Activated T-cell treated with anti-CD3 and anti-CD28 coated beads, Interleukin-2, amount 50 U/mL, for 72 hours (primary cell): ENCODE measurements at regions not wholly inside any gene's neighbourhood (a gene's known extent, or its start where the extent isn't known, plus 50 kb on each side); places are given as distances from the start of the nearest gene placed in this dataset.
"Not testable (repeated sequence)": the region's sequence is repeated elsewhere in the genome, so short reads cannot be mapped to it uniquely, and the experiment has no call there.

ENCODE experiments used
- ATAC-seq, 2 donors: fragments of 150-1000 bp; cut with Tn5 transposase; replicated peaks in 1 of 2; 2 replicates each; pipeline ENCODE4 v1.10.0; 2021; ENCODE audit warnings: moderate library complexity in 2 of 2, mild to moderate bottlenecking in 1 of 2
- DNase-seq, 2 donors: peaks; one replicate each; pipeline ENCODE4 v3.0.0; 2021 to 2022; ENCODE audit warnings: mixed read lengths in 1 of 2
- H3K27ac Mint-ChIP-seq: one replicate; pipeline ENCODE4 v1.8.0; 2022; ENCODE audit warnings: mild to moderate bottlenecking, moderate library complexity, mixed read lengths
- H3K27me3 Mint-ChIP-seq: one replicate; pipeline ENCODE4 v1.8.0; 2022; ENCODE audit warnings: low read depth, mixed read lengths
- H3K36me3 Mint-ChIP-seq, 2 donors: one replicate each; pipeline ENCODE4 v1.8.0; 2022; ENCODE audit warnings: mixed read lengths in 2 of 2, mild to moderate bottlenecking in 1 of 2; ENCODE audit not compliant: insufficient read depth in 2 of 2
- H3K4me1 Mint-ChIP-seq: one replicate; pipeline ENCODE4 v1.8.0; 2022; ENCODE audit warnings: low read depth, mixed read lengths
- H3K4me3 Mint-ChIP-seq, 2 donors: one replicate each; pipeline ENCODE4 v1.8.0; 2022; ENCODE audit warnings: mild to moderate bottlenecking in 2 of 2, mixed read lengths in 2 of 2, moderate library complexity in 2 of 2
- H3K9me3 Mint-ChIP-seq, 2 donors: one replicate each; pipeline ENCODE4 v1.8.0; 2022; ENCODE audit warnings: mixed read lengths in 2 of 2

DNA sequence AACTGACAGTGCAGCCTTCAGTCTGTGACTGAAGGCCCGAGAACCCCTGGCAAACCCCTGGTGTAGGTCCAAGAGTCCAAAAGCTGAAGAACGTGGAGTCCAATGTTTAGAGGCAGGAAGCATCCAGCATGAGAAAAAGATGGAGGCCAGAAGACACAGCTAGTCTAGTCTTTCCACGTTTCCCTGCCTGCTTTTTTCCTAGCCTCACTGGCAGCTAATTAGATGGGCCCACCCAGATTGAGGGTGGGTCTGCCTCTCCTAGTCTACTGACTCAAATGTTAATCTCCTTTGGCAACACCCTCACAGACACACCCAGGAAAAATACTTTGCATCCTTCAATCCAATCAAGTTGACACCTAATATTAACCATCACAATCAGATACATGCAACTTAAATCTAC, 87.8 kb downstream of the TENT5D start:
- H3K27ac Mint-ChIP-seq, H3K36me3 Mint-ChIP-seq, ATAC-seq, H3K4me1 Mint-ChIP-seq, H3K9me3 Mint-ChIP-seq, H3K27me3 Mint-ChIP-seq, DNase-seq, H3K4me3 Mint-ChIP-seq: not testable (repeated sequence)

- ATAC-seq (no peak), DNase-seq (no peak)
- H3K27me3 Mint-ChIP-seq = no peaks in the 10 kb centered on the region
- H3K4me3 Mint-ChIP-seq = no peak overlapping the region
- H3K36me3 Mint-ChIP-seq = no peaks in the 10 kb centered on the region
- H3K27ac Mint-ChIP-seq = no peak overlapping the region
- H3K4me1 Mint-ChIP-seq = no peaks in the 10 kb centered on the region
- no peaks in the 10 kb centered on the region for H3K9me3 Mint-ChIP-seq
Measured at GRCh38 chrX:80511969-80512760, 91.9 kb downstream of the TENT5D start.

DNA sequence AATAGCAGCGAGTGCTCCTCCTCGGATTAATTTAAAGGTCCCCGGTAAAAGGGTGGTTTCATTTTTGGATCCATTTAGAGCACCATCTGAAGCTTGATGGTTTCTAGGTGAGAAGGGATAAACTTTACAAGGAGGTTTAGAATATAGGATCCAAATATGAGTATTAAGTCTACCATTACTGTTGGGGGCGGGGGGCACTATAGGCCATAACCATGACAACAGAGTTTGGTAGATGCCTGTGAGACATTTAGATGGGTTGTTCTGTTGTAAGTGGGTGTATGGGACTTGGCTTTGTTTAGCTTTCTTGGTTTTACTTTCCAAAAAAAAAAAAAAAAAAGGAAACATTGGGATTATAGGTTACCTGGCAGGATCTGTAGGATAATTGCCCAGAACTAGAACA, 92.7 kb downstream of the TENT5D start:
- ATAC-seq (no peak), DNase-seq (no peak)
- no peak overlapping the region for H3K27ac Mint-ChIP-seq
- no peaks in the 10 kb centered on the region for H3K4me1 Mint-ChIP-seq
- no peaks in the 10 kb centered on the region for H3K9me3 Mint-ChIP-seq
- H3K4me3 Mint-ChIP-seq = peak overlapping the region in 1 of 2 donors; percentile 36
- H3K27me3 Mint-ChIP-seq = no peaks in the 10 kb centered on the region
- no peaks in the 10 kb centered on the region for H3K36me3 Mint-ChIP-seq

GRCh38 chrX:80513625-80514024, 93.4 kb downstream of the TENT5D start:
- Mint-ChIP-seq H3K27me3 (no peaks in the 10 kb centered on the region), H3K27ac (no peak overlapping the region), H3K9me3 (no peaks in the 10 kb centered on the region), H3K4me1 (no peaks in the 10 kb centered on the region), H3K36me3 (no peaks in the 10 kb centered on the region), H3K4me3 (no peak overlapping the region)
- DNase-seq (no peak), ATAC-seq (no peak)

DNA sequence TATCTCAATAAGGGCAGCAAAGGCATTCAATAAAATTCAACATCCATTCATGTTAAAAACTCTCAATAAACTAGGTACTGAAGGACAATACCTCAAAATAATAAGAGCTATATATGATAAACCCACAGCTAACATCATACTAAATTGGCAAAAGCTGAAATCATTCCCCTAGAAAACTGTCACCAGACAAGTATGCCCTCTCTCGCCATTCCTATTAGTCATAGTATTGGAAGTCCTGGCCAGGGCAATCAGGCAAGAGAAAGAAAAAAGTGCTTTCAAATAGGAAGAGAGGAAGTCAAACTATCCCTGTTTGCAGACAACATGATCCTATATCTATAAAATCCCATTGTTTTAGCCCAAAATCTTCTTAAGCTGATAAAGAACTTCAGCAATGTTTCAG, 116.8 kb downstream of the TENT5D start:
- H3K9me3 Mint-ChIP-seq = peaks cover 0 to 2% of the 10 kb centered on the region in 2 donors
- no peaks in the 10 kb centered on the region for H3K36me3 Mint-ChIP-seq
- no peak overlapping the region for H3K4me3 Mint-ChIP-seq
- peaks cover 6% of the 10 kb centered on the region for H3K27me3 Mint-ChIP-seq
- no peak overlapping the region for H3K27ac Mint-ChIP-seq
- no peaks in the 10 kb centered on the region for H3K4me1 Mint-ChIP-seq
- ATAC-seq (no peak), DNase-seq (no peak)

DNA sequence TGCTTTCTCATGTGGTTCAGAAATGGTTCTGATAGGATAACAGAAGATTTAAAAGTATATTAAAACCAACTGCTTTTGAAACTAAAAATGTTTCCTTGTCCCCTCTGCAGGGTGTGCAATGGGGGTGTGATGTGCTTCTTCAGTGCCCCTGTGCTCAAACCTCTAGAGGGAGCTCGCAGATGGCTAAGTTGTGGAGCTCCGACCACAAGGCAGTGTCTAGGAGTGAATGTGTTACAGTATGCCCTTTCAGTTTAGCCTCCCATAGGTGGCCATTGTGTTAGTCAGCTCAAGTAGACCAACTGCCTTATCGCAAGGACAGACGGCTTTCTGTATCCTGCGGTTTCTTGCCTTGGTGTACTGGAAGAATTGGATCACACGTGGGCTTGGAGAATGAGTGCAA, 130.5 kb downstream of the TENT5D start:
- ATAC-seq (no peak), DNase-seq (no peak)
- Mint-ChIP-seq H3K4me1 (no peaks in the 10 kb centered on the region), H3K27ac (no peak overlapping the region), H3K9me3 (no peaks in the 10 kb centered on the region), H3K4me3 (no peak overlapping the region), H3K27me3 (peaks cover 8% of the 10 kb centered on the region), H3K36me3 (no peaks in the 10 kb centered on the region)

DNA sequence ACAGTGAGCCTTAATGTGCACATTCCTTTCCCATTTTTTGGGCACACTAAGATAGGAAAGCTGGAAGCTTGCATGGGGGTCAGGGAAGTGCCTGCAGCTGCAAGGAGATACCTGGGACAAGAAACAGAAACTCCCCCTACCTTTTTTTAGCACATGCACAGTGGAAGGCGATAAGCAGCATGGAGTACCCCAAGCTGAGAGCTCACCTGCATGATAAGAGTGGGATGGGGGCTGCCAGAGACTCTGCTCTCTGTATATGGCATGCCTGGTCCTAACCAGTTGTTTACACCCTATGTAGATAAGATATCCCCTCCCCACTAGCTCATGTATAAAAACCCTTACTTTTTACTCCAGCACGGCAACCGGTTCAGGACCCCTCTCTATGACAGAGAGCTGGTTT, 135.9 kb downstream of the TENT5D start:
- H3K27me3 Mint-ChIP-seq = peaks cover 8% of the 10 kb centered on the region
- DNase-seq = no peak
- ATAC-seq = no peak
- no peaks in the 10 kb centered on the region for H3K9me3 Mint-ChIP-seq
- no peaks in the 10 kb centered on the region for H3K4me1 Mint-ChIP-seq
- no peak overlapping the region for H3K27ac Mint-ChIP-seq
- no peaks in the 10 kb centered on the region for H3K36me3 Mint-ChIP-seq
- no peak overlapping the region for H3K4me3 Mint-ChIP-seq

DNA sequence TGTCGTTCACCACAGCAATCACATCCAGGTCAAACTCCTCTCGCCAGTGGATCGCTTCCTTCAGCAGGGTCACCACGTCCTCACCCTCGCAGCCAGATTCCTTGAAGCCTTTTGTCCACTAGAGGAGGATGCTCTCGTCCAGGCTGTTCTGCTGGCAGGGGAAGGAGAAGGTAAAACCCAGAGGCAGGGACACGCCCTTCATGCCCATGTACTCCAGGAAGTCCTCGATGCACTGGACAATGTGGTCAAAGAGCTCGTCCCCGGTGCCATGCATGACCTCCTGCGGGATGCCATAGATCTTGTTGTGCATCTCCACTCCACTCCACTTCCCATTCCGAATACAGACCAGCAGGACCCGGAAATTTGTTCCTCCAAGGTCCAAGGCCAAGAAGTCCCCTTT, 152.4 kb downstream of the TENT5D start:
- Mint-ChIP-seq H3K4me3 (no peak overlapping the region), H3K36me3 (no peaks in the 10 kb centered on the region), H3K4me1 (no peaks in the 10 kb centered on the region), H3K27me3 (peaks cover 25% of the 10 kb centered on the region), H3K9me3 (peaks cover 0 to 6% of the 10 kb centered on the region in 2 donors), H3K27ac (no peak overlapping the region)
- DNase-seq (no peak), ATAC-seq (no peak)

GRCh38 chrX:80573275-80573674, 153.0 kb downstream of the TENT5D start:
- no peak for DNase-seq
- no peak for ATAC-seq
- Mint-ChIP-seq H3K27me3 (peaks cover 31% of the 10 kb centered on the region), H3K9me3 (peaks cover 0 to 6% of the 10 kb centered on the region in 2 donors), H3K36me3 (no peaks in the 10 kb centered on the region), H3K4me1 (no peaks in the 10 kb centered on the region), H3K4me3 (no peak overlapping the region), H3K27ac (no peak overlapping the region)

- H3K4me3 Mint-ChIP-seq, H3K9me3 Mint-ChIP-seq, H3K36me3 Mint-ChIP-seq, H3K27ac Mint-ChIP-seq, DNase-seq, ATAC-seq, H3K4me1 Mint-ChIP-seq: not testable (repeated sequence)
- peaks cover 24% of the 10 kb centered on the region for H3K27me3 Mint-ChIP-seq
Measured at GRCh38 chrX:80574486-80575086, 154.3 kb downstream of the TENT5D start.

DNA sequence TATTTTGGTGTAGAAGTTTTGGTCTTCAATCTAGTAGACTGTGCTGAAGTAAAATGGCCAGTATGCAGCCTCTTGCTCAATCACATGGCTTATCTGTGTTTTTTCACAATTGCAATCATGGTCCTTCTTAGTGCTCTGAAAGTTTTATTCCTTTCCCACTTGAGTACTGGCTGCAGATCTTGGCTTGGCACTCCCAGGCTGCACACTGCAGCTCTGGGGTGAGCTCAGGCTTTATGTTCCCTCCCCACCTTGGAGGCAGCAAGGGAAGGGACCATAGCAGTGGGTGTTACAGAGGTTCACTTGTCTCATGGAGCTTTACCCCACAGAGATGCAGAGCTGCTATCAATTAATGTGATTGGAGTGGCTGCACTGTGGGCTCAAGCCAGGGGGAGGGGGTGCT, 156.0 kb downstream of the TENT5D start:
- ATAC-seq = no peak
- peaks cover 21% of the 10 kb centered on the region for H3K27me3 Mint-ChIP-seq

GRCh38 chrX:80576806-80577533, 156.7 kb downstream of the TENT5D start:
- no peak overlapping the region for H3K27ac Mint-ChIP-seq
- peaks cover 17% of the 10 kb centered on the region for H3K27me3 Mint-ChIP-seq
- ATAC-seq = no peak
- H3K4me1 Mint-ChIP-seq = no peaks in the 10 kb centered on the region
- peaks cover 0 to 6% of the 10 kb centered on the region in 2 donors for H3K9me3 Mint-ChIP-seq
- no peak for DNase-seq
- H3K4me3 Mint-ChIP-seq = no peak overlapping the region
- H3K36me3 Mint-ChIP-seq = no peaks in the 10 kb centered on the region

More for the DNA sequence above, 156.0 kb downstream of the TENT5D start:
- Mint-ChIP-seq H3K27ac (no peak overlapping the region), H3K4me1 (no peaks in the 10 kb centered on the region), H3K9me3 (peaks cover 0 to 6% of the 10 kb centered on the region in 2 donors), H3K4me3 (no peak overlapping the region), H3K36me3 (no peaks in the 10 kb centered on the region)
- no peak for DNase-seq

DNA sequence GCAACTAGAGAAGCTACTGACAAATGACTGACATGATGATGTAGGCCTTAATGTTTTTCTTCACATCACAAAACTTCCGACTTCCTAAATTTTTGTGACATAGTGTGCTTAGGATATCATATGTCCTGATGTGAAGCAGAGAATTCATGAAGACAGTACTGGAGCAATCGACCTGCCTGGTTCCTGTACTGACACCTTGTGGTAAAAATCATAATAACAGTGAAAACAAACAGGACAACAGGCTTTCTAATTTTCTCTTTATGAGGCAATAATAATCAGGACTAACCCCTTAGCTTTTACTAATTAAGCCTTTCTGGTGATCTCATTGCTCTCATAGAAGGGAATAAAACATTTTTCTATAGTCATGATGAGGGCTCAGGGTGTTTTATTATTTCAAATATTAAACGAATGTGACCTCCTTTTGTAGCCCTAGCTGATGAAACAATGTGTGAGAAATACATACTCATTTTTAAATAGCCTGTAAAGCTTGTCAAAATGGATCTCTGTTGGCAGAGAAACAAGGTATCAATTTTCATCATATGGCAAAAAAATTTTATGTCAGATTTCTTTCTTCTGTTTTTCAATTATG, 158.4 kb downstream of the TENT5D start:
- no peak for ATAC-seq
- Mint-ChIP-seq H3K27ac (no peak overlapping the region), H3K4me3 (no peak overlapping the region), H3K4me1 (no peaks in the 10 kb centered on the region), H3K9me3 (peaks cover 0 to 2% of the 10 kb centered on the region in 2 donors), H3K36me3 (no peaks in the 10 kb centered on the region), H3K27me3 (peaks cover 27% of the 10 kb centered on the region)
- no peak for DNase-seq
